ENCODE measurements at regions not wholly inside any gene's neighbourhood (a gene's known extent, or its start where the extent isn't known, plus 50 kb on each side); places are given as distances from the start of the nearest gene placed in this dataset.

DNA sequence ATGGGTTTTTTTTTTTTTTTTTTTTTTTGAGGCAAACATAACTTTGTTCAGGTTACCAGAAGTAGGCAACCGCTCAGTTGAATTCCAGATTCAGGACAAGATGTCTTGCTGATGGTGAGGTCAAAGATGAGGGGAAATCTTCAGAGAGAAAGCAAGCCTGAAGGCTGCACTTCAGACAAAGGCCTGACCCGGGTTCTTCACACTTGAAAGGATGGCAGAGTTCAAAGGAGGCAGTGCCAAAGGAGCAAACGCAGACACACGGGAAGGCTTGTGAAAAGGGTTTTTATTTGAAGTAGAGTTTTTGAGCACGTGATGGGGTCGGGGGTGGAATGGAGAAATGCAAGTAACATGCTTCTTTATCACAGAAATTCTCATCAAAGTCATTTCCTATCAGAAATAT lies 960.2 kb upstream of the EEF2KMT start:
- TF ChIP-seq, protein P1, sequence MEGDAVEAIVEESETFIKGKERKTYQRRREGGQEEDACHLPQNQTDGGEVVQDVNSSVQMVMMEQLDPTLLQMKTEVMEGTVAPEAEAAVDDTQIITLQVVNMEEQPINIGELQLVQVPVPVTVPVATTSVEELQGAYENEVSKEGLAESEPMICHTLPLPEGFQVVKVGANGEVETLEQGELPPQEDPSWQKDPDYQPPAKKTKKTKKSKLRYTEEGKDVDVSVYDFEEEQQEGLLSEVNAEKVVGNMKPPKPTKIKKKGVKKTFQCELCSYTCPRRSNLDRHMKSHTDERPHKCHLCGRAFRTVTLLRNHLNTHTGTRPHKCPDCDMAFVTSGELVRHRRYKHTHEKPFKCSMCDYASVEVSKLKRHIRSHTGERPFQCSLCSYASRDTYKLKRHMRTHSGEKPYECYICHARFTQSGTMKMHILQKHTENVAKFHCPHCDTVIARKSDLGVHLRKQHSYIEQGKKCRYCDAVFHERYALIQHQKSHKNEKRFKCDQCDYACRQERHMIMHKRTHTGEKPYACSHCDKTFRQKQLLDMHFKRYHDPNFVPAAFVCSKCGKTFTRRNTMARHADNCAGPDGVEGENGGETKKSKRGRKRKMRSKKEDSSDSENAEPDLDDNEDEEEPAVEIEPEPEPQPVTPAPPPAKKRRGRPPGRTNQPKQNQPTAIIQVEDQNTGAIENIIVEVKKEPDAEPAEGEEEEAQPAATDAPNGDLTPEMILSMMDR (IDR thresholded peaks at IDR 0.05) = no peak
- no peak for TF ChIP-seq POLR2A (IDR thresholded peaks at IDR 0.05)

Measured in heart left ventricle (tissue), 13 donors.